Ovary (tissue), 7 donors: ENCODE measurements at regions not wholly inside any gene's neighbourhood (a gene's known extent, or its start where the extent isn't known, plus 50 kb on each side); places are given as distances from the start of the nearest gene placed in this dataset.

Experiments
- DNase-seq, 5 donors: peaks; one replicate each; pipeline ENCODE4 v3.0.0-alpha.2; 2019 to 2020
- H3K27ac ChIP-seq, 2 donors: fragments of 200-600 bp; one replicate each; pipeline versions ENCODE4 v1.5.1 to v1.8.0; 2019 to 2022
- H3K27me3 ChIP-seq: fragments of 200-600 bp; one replicate; pipeline ENCODE4 v1.8.0; 2022
- H3K36me3 ChIP-seq: fragments of 200-600 bp; sonication (generic); one replicate; pipeline ENCODE4 v1.5.1; 2019
- H3K4me1 ChIP-seq: one replicate; pipeline ENCODE4 v1.8.1; 2013; ENCODE audit warnings: mild to moderate bottlenecking, moderate library complexity; ENCODE audit not compliant: insufficient read depth
- H3K4me3 ChIP-seq: fragments of 200-600 bp; sonication (generic); one replicate; pipeline ENCODE4 v1.5.1; 2017
- H3K9me3 ChIP-seq, 2 donors: fragments of 200-600 bp in 1 of 2; sonication (generic) in 1 of 2; one replicate each; pipeline versions ENCODE4 v1.5.1 to v1.8.1; 2013 to 2019; ENCODE audit warnings: mild to moderate bottlenecking in 1 of 2, moderate library complexity in 1 of 2
- EP300 ChIP-seq: sonication (generic); formaldehyde crosslinking; IDR thresholded peaks from one replicate; pipeline ENCODE4 v1.6.1; 2017; ENCODE audit warnings: antibody characterized with exemption
- POLR2A ChIP-seq: fragments of 450-650 bp; IDR thresholded peaks from one replicate; pipeline ENCODE4 v1.6.1; 2017; ENCODE audit warnings: antibody characterized with exemption, mild to moderate bottlenecking, moderate library complexity
- WGBS, 3 donors: extraction: QIAGEN DNeasy Blood & Tissue Kit in 1 of 3; methylation state at CpG; one replicate each; pipeline versions ENCODE4 v1.1.5 to v1.1.7; 2013 to 2017; 5-methylcytosine and 5-hydroxymethylcytosine counted together
- intact Hi-C, 4 donors: fragments of 100-400 bp; cut with DNase I; formaldehyde crosslinking; loops; one replicate each; pipeline versions ENCODE4 v1.11.0 to v1.15.1; 2022 to 2023
- TF ChIP-seq, protein P1 (sequence below), 3 donors: fragments of 450-650 bp in 2 of 3; fragments of 200-600 bp in 1 of 3; IDR thresholded peaks; one replicate each; pipeline versions ENCODE4 v1.5.1 to v1.8.0; 2016 to 2022; ENCODE audit warnings: antibody characterized with exemption in 3 of 3, mild to moderate bottlenecking in 1 of 3
- donor health status: DM: no; HTN: no; CAD: no; lungs with moderate emphysema.
- donor health status: DM: no; HTN: no; CAD: no.
- donor health status: Bipolar disorder and iron deficiency.
- donor health status: DM: no; HTN: no; CAD: no.
- donor health status: DM: yes; HTN: yes; CAD: no.

DNA sequence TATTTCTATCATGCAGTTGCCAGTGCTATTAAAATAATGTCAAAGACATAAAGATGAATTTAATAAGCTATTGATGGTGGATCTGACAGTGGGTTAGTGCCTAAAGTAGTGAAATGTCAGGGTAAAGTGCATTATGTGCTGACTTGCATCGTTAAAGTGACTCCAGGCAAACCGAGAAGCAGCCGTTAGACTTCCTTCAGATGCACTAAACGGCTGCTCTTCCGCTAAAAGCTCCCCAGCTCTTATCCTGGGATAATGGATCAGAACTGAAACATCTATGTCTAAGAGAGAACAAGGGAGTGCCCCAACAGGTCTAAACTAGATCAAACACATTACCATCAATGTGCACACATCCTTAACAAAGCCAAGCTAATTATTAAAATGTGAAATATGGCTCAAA lies 468.2 kb downstream of the NTRK2 start:
- H3K9me3 ChIP-seq = no peaks in the 10 kb centered on the region
- H3K27me3 ChIP-seq = no peaks in the 10 kb centered on the region
- DNase-seq = no peak
- intact Hi-C loops = no loop called here
- TF ChIP-seq POLR2A (no peak), EP300 (no peak)
- TF ChIP-seq, protein P1, sequence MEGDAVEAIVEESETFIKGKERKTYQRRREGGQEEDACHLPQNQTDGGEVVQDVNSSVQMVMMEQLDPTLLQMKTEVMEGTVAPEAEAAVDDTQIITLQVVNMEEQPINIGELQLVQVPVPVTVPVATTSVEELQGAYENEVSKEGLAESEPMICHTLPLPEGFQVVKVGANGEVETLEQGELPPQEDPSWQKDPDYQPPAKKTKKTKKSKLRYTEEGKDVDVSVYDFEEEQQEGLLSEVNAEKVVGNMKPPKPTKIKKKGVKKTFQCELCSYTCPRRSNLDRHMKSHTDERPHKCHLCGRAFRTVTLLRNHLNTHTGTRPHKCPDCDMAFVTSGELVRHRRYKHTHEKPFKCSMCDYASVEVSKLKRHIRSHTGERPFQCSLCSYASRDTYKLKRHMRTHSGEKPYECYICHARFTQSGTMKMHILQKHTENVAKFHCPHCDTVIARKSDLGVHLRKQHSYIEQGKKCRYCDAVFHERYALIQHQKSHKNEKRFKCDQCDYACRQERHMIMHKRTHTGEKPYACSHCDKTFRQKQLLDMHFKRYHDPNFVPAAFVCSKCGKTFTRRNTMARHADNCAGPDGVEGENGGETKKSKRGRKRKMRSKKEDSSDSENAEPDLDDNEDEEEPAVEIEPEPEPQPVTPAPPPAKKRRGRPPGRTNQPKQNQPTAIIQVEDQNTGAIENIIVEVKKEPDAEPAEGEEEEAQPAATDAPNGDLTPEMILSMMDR (IDR thresholded peaks at IDR 0.05) = no peak
- H3K36me3 ChIP-seq = no peaks in the 10 kb centered on the region
- H3K4me1 ChIP-seq = no peaks in the 10 kb centered on the region
- 77 to 83% (median 83%) methylated on average over 5 of the region's 5 CpGs for whole genome bisulfite sequencing, 3 donors
- H3K4me3 ChIP-seq = no peak overlapping the region
- no peak overlapping the region for H3K27ac ChIP-seq

DNA sequence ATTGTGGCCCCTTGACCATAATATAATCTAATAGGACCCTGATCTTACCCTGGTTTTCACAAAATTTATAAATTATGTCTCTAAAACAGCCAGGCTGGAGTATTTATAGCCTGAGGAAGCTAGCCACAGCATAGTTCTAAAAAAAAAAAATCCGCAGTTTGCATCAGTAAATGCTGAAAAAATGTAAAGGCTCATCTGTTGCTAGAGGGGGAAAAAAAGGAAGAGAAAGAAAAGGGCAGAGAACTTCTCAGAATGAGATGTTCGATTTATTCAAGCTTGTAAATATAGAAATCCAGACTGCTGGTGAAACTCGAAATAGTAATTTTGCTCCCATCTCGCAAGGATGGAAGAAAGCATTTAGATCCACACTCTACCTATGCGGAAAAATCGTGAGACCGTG lies 467.5 kb downstream of the NTRK2 start:
- no peaks in the 10 kb centered on the region for H3K27me3 ChIP-seq
- no peak for DNase-seq
- H3K4me1 ChIP-seq = no peaks in the 10 kb centered on the region
- WGBS, 3 donors = 91 to 93% (median 93%) methylated on average over 7 of the region's 7 CpGs
- no peaks in the 10 kb centered on the region for H3K36me3 ChIP-seq
- intact Hi-C loops = no loop called here
- TF ChIP-seq POLR2A = no peak
- no peak for TF ChIP-seq EP300
- TF ChIP-seq, protein P1 (IDR thresholded peaks at IDR 0.05) = no peak
- H3K9me3 ChIP-seq = no peaks in the 10 kb centered on the region
- H3K4me3 ChIP-seq = no peak overlapping the region
- H3K27ac ChIP-seq = no peak overlapping the region

DNA sequence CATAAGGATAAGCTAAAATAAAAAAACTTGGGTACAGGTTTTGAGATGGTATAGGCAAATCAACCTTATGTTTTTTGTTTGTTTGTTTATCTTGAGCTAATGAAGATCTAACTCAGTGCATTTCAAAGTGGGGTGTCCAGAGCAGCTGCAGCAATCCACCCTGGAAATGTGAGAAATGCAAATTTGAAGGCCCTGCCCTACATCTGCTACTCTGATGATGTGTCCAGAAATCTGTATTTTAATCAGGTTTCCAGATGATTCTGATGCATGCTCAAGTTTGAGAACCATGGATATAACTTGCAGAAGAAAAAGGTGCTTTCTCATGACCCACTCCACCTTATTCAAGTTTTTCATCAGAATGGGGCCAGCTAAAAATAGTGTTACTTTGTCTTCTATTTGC lies 467.0 kb downstream of the NTRK2 start:
- no peak overlapping the region for H3K27ac ChIP-seq
- H3K4me1 ChIP-seq = no peaks in the 10 kb centered on the region
- TF ChIP-seq, protein P1 (IDR thresholded peaks at IDR 0.05) = no peak
- TF ChIP-seq POLR2A (no peak), EP300 (no peak)
- no peaks in the 10 kb centered on the region for H3K27me3 ChIP-seq
- no peak overlapping the region for H3K4me3 ChIP-seq
- no peaks in the 10 kb centered on the region for H3K36me3 ChIP-seq
- DNase-seq = no peak
- H3K9me3 ChIP-seq = no peaks in the 10 kb centered on the region
- intact Hi-C loops = no loop called here

DNA sequence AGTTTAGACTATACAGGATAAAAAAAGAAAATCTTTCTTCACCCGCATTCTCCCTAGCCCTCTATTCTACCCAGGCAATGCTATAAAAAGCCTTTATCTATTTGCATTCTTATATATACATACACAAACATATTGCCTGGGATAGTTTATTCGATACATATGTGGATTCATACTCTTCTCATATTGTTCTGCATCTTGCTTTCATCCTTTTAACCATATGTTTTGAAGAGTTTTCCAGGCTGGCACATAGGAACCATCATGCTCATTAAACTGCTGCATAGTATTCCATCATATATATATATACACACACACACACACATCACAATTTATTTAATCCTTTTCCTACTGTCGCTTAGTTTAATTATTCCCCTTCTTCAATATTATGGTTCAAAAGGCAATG lies 461.2 kb downstream of the NTRK2 start:
- WGBS, 3 donors = 89 to 93% (median 89%) methylated on average over 3 of the region's 3 CpGs
- intact Hi-C loops = no loop called here
- DNase-seq = no peak
- H3K27me3 ChIP-seq = no peaks in the 10 kb centered on the region
- H3K27ac ChIP-seq = no peak overlapping the region
- H3K36me3 ChIP-seq = no peaks in the 10 kb centered on the region
- TF ChIP-seq, protein P1 (IDR thresholded peaks at IDR 0.05) = no peak
- no peak for TF ChIP-seq EP300
- no peak for TF ChIP-seq POLR2A
- no peaks in the 10 kb centered on the region for H3K4me1 ChIP-seq
- no peak overlapping the region for H3K4me3 ChIP-seq
- no peaks in the 10 kb centered on the region for H3K9me3 ChIP-seq

DNA sequence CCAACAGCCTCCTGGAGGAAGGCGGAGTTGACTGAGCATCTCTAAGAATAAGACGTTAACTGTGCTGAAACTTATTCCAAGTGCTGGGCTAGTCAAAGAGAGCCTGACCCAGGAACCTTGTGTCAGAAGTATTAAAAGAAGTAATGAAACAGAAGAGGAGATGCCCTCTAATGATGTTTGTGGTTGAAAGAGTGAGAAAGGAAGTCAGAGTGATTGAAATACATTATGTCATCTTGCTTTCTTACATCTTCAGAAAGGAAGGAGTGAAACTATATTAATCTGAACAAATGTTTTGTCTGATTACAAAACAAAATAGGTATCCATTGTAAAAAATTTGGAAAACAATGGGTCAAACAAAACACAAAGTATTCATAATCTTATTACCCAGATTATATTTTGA lies 460.7 kb downstream of the NTRK2 start:
- H3K4me3 ChIP-seq = no peak overlapping the region
- no peak for DNase-seq
- intact Hi-C loops = no loop called here
- H3K27me3 ChIP-seq = no peaks in the 10 kb centered on the region
- no peak overlapping the region for H3K27ac ChIP-seq
- no peaks in the 10 kb centered on the region for H3K9me3 ChIP-seq
- WGBS, 3 donors = 82 to 85% (median 84%) methylated on average over 2 of the region's 2 CpGs
- TF ChIP-seq, protein P1 (IDR thresholded peaks at IDR 0.05) = no peak
- TF ChIP-seq EP300 (no peak), POLR2A (no peak)
- H3K4me1 ChIP-seq = no peaks in the 10 kb centered on the region
- no peaks in the 10 kb centered on the region for H3K36me3 ChIP-seq
